WERI-Rb-1 (cell line): ENCODE measurements at regions not wholly inside any gene's neighbourhood (a gene's known extent, or its start where the extent isn't known, plus 50 kb on each side); places are given as distances from the start of the nearest gene placed in this dataset.

Experiments
- DNase-seq: peaks from one replicate; pipeline ENCODE4 v3.0.0-alpha.2; 2020
- H3K27ac ChIP-seq: fragments of 250-450 bp; sonication (Bioruptor Pico); 2 replicates; pipeline ENCODE4 v1.5.1; 2020; ENCODE audit warnings: mild to moderate bottlenecking, moderate library complexity
- H3K27me3 ChIP-seq: fragments of 250-450 bp; sonication (Bioruptor Pico); 2 replicates; pipeline ENCODE4 v1.5.1; 2021; ENCODE audit warnings: mild to moderate bottlenecking, low read depth, moderate library complexity; ENCODE audit not compliant: insufficient read depth, severe bottlenecking
- H3K36me3 ChIP-seq: fragments of 250-450 bp; sonication (Bioruptor Pico); 2 replicates; pipeline ENCODE4 v1.5.1; 2020; ENCODE audit warnings: mild to moderate bottlenecking, moderate library complexity
- H3K4me3 ChIP-seq: 2 replicates; pipeline ENCODE4 v1.5.1; 2011; ENCODE audit warnings: low read depth, mild to moderate bottlenecking, control low read depth, low read length
- H3K9me3 ChIP-seq: fragments of 250-450 bp; sonication (Bioruptor Pico); 2 replicates; pipeline ENCODE4 v1.5.1; 2021; ENCODE audit warnings: mild to moderate bottlenecking, moderate library complexity; ENCODE audit not compliant: severe bottlenecking
- TF ChIP-seq, protein P1 (sequence below): IDR thresholded peaks from 2 replicates; pipeline ENCODE4 v1.5.1; 2011; ENCODE audit warnings: low read depth, mild to moderate bottlenecking, control low read depth, inconsistent platforms, low read length

DNA sequence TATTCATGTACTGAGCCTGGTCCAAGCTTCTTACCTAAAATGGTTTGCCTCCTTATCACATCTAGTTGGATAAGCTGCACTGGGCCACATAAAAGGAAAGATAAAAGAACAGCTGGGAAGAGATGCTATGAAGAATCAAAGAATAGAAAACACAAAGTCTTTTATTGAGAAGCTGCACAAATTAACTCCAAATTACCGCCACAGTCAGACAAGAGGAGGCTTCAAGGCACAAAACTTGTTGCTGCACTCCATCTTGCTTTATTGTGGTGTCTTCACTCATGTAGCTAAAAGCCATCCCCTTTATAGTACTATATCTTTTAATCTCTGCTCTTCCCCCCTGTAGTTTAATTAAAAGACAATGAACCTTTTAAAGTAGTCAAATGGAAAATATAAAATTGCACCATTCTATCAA is 330.6 kb upstream of the PMFBP1 start:
- Histone ChIP-seq H3K27ac (no peak overlapping the region), H3K27me3 (no peaks in the 10 kb centered on the region), H3K4me3 (no peak overlapping the region), H3K9me3 (no peaks in the 10 kb centered on the region), H3K36me3 (no peaks in the 10 kb centered on the region)
- TF ChIP-seq, protein P1, sequence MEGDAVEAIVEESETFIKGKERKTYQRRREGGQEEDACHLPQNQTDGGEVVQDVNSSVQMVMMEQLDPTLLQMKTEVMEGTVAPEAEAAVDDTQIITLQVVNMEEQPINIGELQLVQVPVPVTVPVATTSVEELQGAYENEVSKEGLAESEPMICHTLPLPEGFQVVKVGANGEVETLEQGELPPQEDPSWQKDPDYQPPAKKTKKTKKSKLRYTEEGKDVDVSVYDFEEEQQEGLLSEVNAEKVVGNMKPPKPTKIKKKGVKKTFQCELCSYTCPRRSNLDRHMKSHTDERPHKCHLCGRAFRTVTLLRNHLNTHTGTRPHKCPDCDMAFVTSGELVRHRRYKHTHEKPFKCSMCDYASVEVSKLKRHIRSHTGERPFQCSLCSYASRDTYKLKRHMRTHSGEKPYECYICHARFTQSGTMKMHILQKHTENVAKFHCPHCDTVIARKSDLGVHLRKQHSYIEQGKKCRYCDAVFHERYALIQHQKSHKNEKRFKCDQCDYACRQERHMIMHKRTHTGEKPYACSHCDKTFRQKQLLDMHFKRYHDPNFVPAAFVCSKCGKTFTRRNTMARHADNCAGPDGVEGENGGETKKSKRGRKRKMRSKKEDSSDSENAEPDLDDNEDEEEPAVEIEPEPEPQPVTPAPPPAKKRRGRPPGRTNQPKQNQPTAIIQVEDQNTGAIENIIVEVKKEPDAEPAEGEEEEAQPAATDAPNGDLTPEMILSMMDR, result no peak
- DNase-seq, result no peak

DNA sequence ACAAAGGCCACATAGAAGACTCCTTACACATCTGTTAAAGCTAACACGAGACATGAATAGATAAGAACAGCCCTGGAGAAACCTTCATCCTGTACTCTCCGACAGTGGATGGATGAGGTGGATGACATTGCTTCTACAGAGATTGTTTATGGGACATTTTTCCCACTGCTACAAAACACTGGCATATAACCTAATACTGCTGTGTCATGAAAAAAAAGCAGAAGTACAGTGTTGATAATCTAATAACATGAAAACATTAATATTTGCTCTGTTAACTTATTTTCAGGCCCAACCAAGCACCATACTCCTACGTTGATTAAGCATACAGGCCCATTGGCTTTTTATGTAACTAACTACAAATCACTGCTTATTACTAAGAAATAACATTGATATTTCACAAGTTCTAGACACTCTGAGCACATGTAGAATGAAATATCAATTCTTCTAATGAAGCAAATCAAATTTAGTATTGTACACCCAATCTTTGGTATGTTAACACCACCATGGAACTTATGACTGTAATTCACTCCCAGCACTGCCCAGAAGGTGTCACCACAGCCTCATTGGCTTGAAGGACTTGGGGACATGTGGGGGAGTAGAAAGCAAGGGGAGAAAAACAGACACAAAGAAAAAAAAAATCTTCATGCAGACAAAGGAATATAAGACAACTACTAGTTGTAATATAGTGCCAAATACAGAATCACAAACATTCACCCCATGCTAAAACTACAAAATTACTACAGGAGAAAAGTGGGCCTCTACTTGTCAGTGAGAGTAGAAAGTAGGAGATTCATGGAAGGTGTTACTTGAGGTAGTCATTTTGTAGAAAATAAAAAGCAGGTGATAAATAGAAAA is 330.0 kb upstream of the PMFBP1 start:
- Histone ChIP-seq H3K27me3 (no peaks in the 10 kb centered on the region), H3K27ac (no peak overlapping the region), H3K9me3 (no peaks in the 10 kb centered on the region), H3K4me3 (no peak overlapping the region), H3K36me3 (no peaks in the 10 kb centered on the region)
- TF ChIP-seq, protein P1, result peak; percentile 55
- DNase-seq, result peak; percentile 68

DNA sequence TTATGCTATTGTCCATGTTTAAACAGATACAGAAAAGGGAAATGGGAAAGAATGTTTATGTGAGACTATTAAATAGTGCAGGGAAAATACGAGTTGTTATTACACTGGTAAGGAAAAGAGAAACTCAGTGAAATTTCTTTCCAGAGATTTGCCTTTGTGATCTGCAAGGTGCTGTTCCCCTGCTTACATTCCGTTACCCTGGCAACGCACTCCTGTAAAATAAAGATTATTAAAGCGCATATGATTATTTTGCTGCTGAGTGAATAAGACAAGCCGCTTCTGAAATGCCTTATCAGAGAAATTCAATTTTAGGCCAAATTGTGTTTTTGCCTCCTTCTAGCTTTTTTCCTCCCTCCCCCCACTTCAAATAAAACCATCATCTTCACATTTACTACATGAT is 328.6 kb upstream of the PMFBP1 start:
- Histone ChIP-seq H3K36me3 (no peaks in the 10 kb centered on the region), H3K27me3 (no peaks in the 10 kb centered on the region), H3K4me3 (no peak overlapping the region), H3K27ac (no peak overlapping the region), H3K9me3 (no peaks in the 10 kb centered on the region)
- TF ChIP-seq, protein P1, result no peak
- no peak for DNase-seq

DNA sequence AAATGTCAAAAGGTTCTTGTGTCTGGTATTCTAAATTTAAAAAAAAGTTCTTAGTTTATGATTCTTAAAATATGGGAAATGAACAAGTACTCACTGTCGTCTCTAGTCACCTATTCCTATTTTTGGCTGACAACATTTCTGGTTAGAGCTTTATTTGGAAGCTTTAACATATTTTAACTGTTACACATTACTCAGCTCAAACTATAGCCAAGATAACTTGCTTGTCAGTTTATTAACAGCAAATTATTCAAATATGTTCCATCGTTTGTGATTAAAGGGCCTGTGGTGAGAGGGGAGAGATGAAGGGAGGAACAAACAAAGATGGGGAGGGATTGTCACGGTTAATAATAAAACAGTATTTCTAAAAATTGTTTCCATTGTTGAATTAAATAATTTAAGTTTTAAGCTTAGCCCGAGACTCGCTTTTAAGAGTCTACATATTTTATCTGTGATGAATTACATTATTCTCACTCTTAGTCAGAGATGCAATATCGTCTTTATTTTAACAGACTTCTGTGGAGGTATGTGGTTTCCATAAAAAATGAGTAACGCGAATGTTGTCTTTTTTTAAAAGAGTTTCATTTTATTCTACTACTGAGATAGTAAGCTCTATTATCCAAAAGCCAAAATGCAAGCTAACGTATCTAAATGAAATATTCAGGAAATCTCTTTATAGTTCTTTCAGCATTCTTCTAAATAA is 321.9 kb upstream of the PMFBP1 start:
- TF ChIP-seq, protein P1, result no peak
- no peaks in the 10 kb centered on the region for H3K36me3 ChIP-seq
- no peak overlapping the region for H3K4me3 ChIP-seq
- no peak for DNase-seq
- no peak overlapping the region for H3K27ac ChIP-seq
- H3K9me3 ChIP-seq, result no peaks in the 10 kb centered on the region
- H3K27me3 ChIP-seq, result no peaks in the 10 kb centered on the region

GRCh38 chr16:72487283-72487682 is 315.3 kb upstream of the PMFBP1 start:
- Histone ChIP-seq H3K9me3 (no peaks in the 10 kb centered on the region), H3K27me3 (no peaks in the 10 kb centered on the region), H3K36me3 (no peaks in the 10 kb centered on the region), H3K4me3 (no peak overlapping the region), H3K27ac (no peak overlapping the region)
- TF ChIP-seq, protein P1, result no peak
- no peak for DNase-seq
